SK-N-SH (cell line): ENCODE measurements at regions not wholly inside any gene's neighbourhood (a gene's known extent, or its start where the extent isn't known, plus 50 kb on each side); places are given as distances from the start of the nearest gene placed in this dataset.

Source experiments
- CTCF ChIA-PET: fragments of 300-600, 350-600 bp; formaldehyde crosslinking; extraction: SDS; loops from one replicate; lab custom pipeline; 2021; lab: Yijun Ruan, JAX
- POLR2A ChIA-PET: fragments of 350-600 bp; sonication (Branson Sonifier 250); formaldehyde crosslinking; extraction: SDS; loops from one replicate; lab custom pipeline; 2020; ENCODE audit warnings: antibody characterized with exemption, inconsistent platforms; lab: Yijun Ruan, JAX
- DNase-seq: peaks from one replicate; pipeline ENCODE4 v3.0.0; 2012
- H2AFZ ChIP-seq: fragments of 200-600 bp; sonication (generic); 2 replicates; pipeline ENCODE4 v1.8.1; 2016; ENCODE audit warnings: antibody characterized with exemption, mild to moderate bottlenecking, low read depth
- H3F3A ChIP-seq: fragments of 200-600 bp; sonication (generic); replicated peaks from 2 replicates; pipeline ENCODE3; 2016; ENCODE audit warnings: antibody characterized with exemption, mild to moderate bottlenecking; ENCODE audit not compliant: insufficient read depth
- H3K27ac ChIP-seq, 2 experiments: fragments of 200-500 bp in 1 of 2; fragments of 200-600 bp in 1 of 2; sonication (Bioruptor generic) in 1 of 2; sonication (generic), shearing (Covaris generic) in 1 of 2; 2 replicates each; pipeline versions ENCODE4 v1.5.1 to v1.6.1; 2014 to 2016; ENCODE audit warnings: low read depth in 2 of 2, inconsistent platforms in 1 of 2, low read length in 1 of 2, mild to moderate bottlenecking in 1 of 2, mixed read lengths in 1 of 2
- H3K27me3 ChIP-seq: fragments of 200-600 bp; sonication (generic), shearing (Covaris generic); 2 replicates; pipeline ENCODE4 v1.6.1; 2016; ENCODE audit warnings: mixed run types; ENCODE audit not compliant: insufficient read depth
- H3K36me3 ChIP-seq, 2 experiments: fragments of 200-500 bp in 1 of 2; fragments of 200-600 bp in 1 of 2; sonication (Bioruptor generic) in 1 of 2; sonication (generic) in 1 of 2; replicated peaks in 1 of 2; 2 replicates each; pipeline versions ENCODE3 to v1.5.1; 2014 to 2016; ENCODE audit warnings: low read length in 1 of 2, mild to moderate bottlenecking in 1 of 2; ENCODE audit not compliant: insufficient read depth in 2 of 2, control insufficient read depth in 1 of 2
- H3K4me1 ChIP-seq, 2 experiments: fragments of 200-500 bp in 1 of 2; fragments of 200-600 bp in 1 of 2; sonication (Bioruptor generic) in 1 of 2; sonication (generic), shearing (Covaris generic) in 1 of 2; 2 replicates each; pipeline versions ENCODE4 v1.5.1 to v1.6.1; 2014 to 2016; ENCODE audit warnings: low read depth in 1 of 2, low read length in 1 of 2, mixed run types in 1 of 2; ENCODE audit not compliant: insufficient read depth in 2 of 2, control insufficient read depth in 1 of 2
- H3K4me2 ChIP-seq: fragments of 200-600 bp; sonication (generic), shearing (Covaris generic); 2 replicates; pipeline ENCODE4 v1.6.1; 2017; ENCODE audit warnings: mixed run types
- H3K4me3 ChIP-seq, 2 experiments: fragments of 200-500 bp in 1 of 2; fragments of 200-600 bp in 1 of 2; sonication (Bioruptor generic) in 1 of 2; sonication (generic), shearing (Covaris generic) in 1 of 2; 2 replicates each; pipeline versions ENCODE4 v1.5.1 to v1.8.1; 2014 to 2016; ENCODE audit warnings: low read depth in 2 of 2, inconsistent platforms in 1 of 2, low read length in 1 of 2, mild to moderate bottlenecking in 1 of 2, mixed read lengths in 1 of 2, moderate library complexity in 1 of 2
- H3K79me2 ChIP-seq: fragments of 200-600 bp; sonication (generic); 2 replicates; pipeline ENCODE4 v1.8.1; 2017; ENCODE audit warnings: mild to moderate bottlenecking; ENCODE audit not compliant: insufficient read depth
- H3K9ac ChIP-seq: fragments of 200-600 bp; sonication (generic); 2 replicates; pipeline ENCODE4 v1.6.1; 2017; ENCODE audit warnings: mixed run types
- H3K9me2 ChIP-seq: fragments of 200-600 bp; sonication (generic); 2 replicates; pipeline ENCODE4 v1.6.1; 2017; ENCODE audit warnings: mixed run types
- H3K9me3 ChIP-seq: fragments of 200-600 bp; sonication (generic); 2 replicates; pipeline ENCODE4 v1.6.1; 2017; ENCODE audit warnings: mixed run types, mild to moderate bottlenecking, moderate library complexity
- H4K20me1 ChIP-seq: fragments of 200-600 bp; sonication (generic); 2 replicates; pipeline ENCODE4 v1.6.1; 2017; ENCODE audit warnings: mild to moderate bottlenecking, mixed run types; ENCODE audit not compliant: insufficient read depth
- CHD2 ChIP-seq: fragments of 150-350 bp; IDR thresholded peaks from 2 replicates; pipeline ENCODE4 v1.6.1; 2018; ENCODE audit warnings: low read length; ENCODE audit not compliant: partially characterized antibody
- CTCF ChIP-seq: fragments of 200-600 bp; sonication (generic); IDR thresholded peaks from 2 replicates; pipeline ENCODE4 v1.6.1; 2017; ENCODE audit warnings: antibody characterized with exemption, mild to moderate bottlenecking, moderate library complexity
- ELF1 ChIP-seq: IDR thresholded peaks from 2 replicates; pipeline ENCODE4 v1.4.0; 2012
- EZH2phosphoT487 ChIP-seq: fragments of 200-600 bp; sonication (generic); IDR thresholded peaks from 2 replicates; pipeline ENCODE4 v1.6.1; 2017; ENCODE audit warnings: low read depth, mixed run types, mild to moderate bottlenecking, antibody characterized with exemption, moderate library complexity, borderline replicate concordance
- FOSL2 ChIP-seq: IDR thresholded peaks from 2 replicates; pipeline ENCODE4 v1.4.0; 2012; ENCODE audit warnings: low read depth, mild to moderate bottlenecking, moderate library complexity, borderline replicate concordance
- GABPA ChIP-seq: IDR thresholded peaks from 2 replicates; pipeline ENCODE4 v1.4.0; 2012; ENCODE audit warnings: low read depth, mild to moderate bottlenecking
- GATA2 ChIP-seq: sonication (generic); formaldehyde crosslinking; IDR thresholded peaks from 2 replicates; pipeline ENCODE4 v1.5.0; 2020; ENCODE audit warnings: mild to moderate bottlenecking, missing genetic modification reagents
- IRF3 ChIP-seq: fragments of 150-350 bp; IDR thresholded peaks from 2 replicates; pipeline ENCODE4 v1.6.1; 2016; ENCODE audit warnings: mild to moderate bottlenecking, low read depth, low read length
- JUND ChIP-seq: IDR thresholded peaks from 2 replicates; pipeline ENCODE4 v1.4.0; 2012
- MAX ChIP-seq: IDR thresholded peaks from 2 replicates; pipeline ENCODE4 v1.4.0; 2012; ENCODE audit warnings: low read depth
- MXI1 ChIP-seq: IDR thresholded peaks from 2 replicates; pipeline ENCODE4 v1.6.1; 2012; ENCODE audit warnings: mild to moderate bottlenecking, low read depth, low read length, improper control_type of control experiment
- PBX3 ChIP-seq: IDR thresholded peaks from 2 replicates; pipeline ENCODE4; 2012
- RCOR1 ChIP-seq: fragments of 150-350 bp; IDR thresholded peaks from 2 replicates; pipeline ENCODE4 v1.6.1; 2017; ENCODE audit warnings: antibody characterized with exemption, low read length
- RXRA ChIP-seq: IDR thresholded peaks from 2 replicates; pipeline ENCODE4 v1.4.0; 2012; ENCODE audit warnings: low read depth, mild to moderate bottlenecking, borderline replicate concordance
- SIN3A ChIP-seq: IDR thresholded peaks from 2 replicates; pipeline ENCODE4 v1.6.1; 2012; ENCODE audit warnings: low read depth, mild to moderate bottlenecking, low read length, moderate library complexity, borderline replicate concordance
- TAF1 ChIP-seq: IDR thresholded peaks from 2 replicates; pipeline ENCODE4 v1.6.1; 2012; ENCODE audit warnings: low read depth, mild to moderate bottlenecking, low read length, moderate library complexity, borderline replicate concordance
- TCF12 ChIP-seq: IDR thresholded peaks from 2 replicates; pipeline ENCODE4 v1.4.0; 2012
- TEAD4 ChIP-seq: IDR thresholded peaks from 2 replicates; pipeline ENCODE4 v1.4.0; 2012; ENCODE audit warnings: mild to moderate bottlenecking, borderline replicate concordance; ENCODE audit not compliant: insufficient read depth
- USF2 ChIP-seq: fragments of 150-350 bp; IDR thresholded peaks from 2 replicates; pipeline ENCODE4 v1.6.1; 2017; ENCODE audit warnings: antibody characterized with exemption, low read length, low read depth, borderline replicate concordance
- WGBS: methylation state at CpG from one replicate; pipeline ENCODE4 v1.1.6; 2017; ENCODE audit warnings: low lambda C conversion rate; 5-methylcytosine and 5-hydroxymethylcytosine counted together

- no peak overlapping the region for H3K9ac ChIP-seq
- peaks cover 8% of the 10 kb centered on the region for H3F3A ChIP-seq
- H3K4me3 ChIP-seq, result no peak overlapping the region
- 86% methylated on average over 1 of the region's 1 CpG for WGBS
- no peak for DNase-seq
- no peak overlapping the region for H3K4me2 ChIP-seq
- H2AFZ ChIP-seq, result no peak overlapping the region; the same call in 1 of the 2 replicates
- no peaks in the 10 kb centered on the region for H3K36me3 ChIP-seq
- CTCF ChIA-PET, result interaction anchor here (0.9 to 1.2 kb wide), 2 partner anchors 8 to 15 kb away, joined by 3 read pairs; no protein-coding TSS in a partner anchor
- H3K27ac ChIP-seq, result no peak overlapping the region
- H3K9me3 ChIP-seq, result no peaks in the 10 kb centered on the region
- no peaks in the 10 kb centered on the region for H3K9me2 ChIP-seq
- POLR2A ChIA-PET, result no interaction called here
- H3K79me2 ChIP-seq, result no peaks in the 10 kb centered on the region
- TF ChIP-seq MXI1 (no peak), USF2 (no peak), PBX3 (no peak), CTCF (peak; percentile 17; the same call in 1 of the 2 replicates)
- TF ChIP-seq, all 33 proteins: peak for 1
- Histone ChIP-seq H4K20me1 (no peaks in the 10 kb centered on the region), H3K27me3 (no peaks in the 10 kb centered on the region), H3K4me1 (no peaks in the 10 kb centered on the region)
These were observed 497.5 kb upstream of the RGMB start for GRCh38 chr5:98275980-98276379.

GRCh38 chr5:98282521-98282920 lies 490.9 kb upstream of the RGMB start:
- POLR2A ChIA-PET, result no interaction called here
- DNase-seq, result no peak
- H3K4me2 ChIP-seq, result no peak overlapping the region
- H3F3A ChIP-seq, result no peaks in the 10 kb centered on the region
- no peaks in the 10 kb centered on the region for H3K9me3 ChIP-seq
- H3K27ac ChIP-seq, result no peak overlapping the region
- no peak overlapping the region for H3K9ac ChIP-seq
- H2AFZ ChIP-seq, result no peak overlapping the region
- no peaks in the 10 kb centered on the region for H3K79me2 ChIP-seq
- H3K36me3 ChIP-seq, result no peaks in the 10 kb centered on the region
- TF ChIP-seq RCOR1 (no peak), JUND (no peak), MAX (no peak), FOSL2 (no peak), TAF1 (no peak), PBX3 (no peak), GABPA (no peak), CTCF (no peak), IRF3 (no peak), SIN3A (no peak), ELF1 (no peak), TCF12 (no peak), EZH2phosphoT487 (no peak), RXRA (no peak), GATA2 (CRISPR knock-in tag) (no peak), CHD2 (no peak), TEAD4 (no peak)
- TF ChIP-seq, all 33 proteins: peak for 0
- H3K4me1 ChIP-seq, result peaks cover 0 to 7% of the 10 kb centered on the region in 2 experiments; a peak in 2 of 4 replicates
- H4K20me1 ChIP-seq, result no peaks in the 10 kb centered on the region
- no peaks in the 10 kb centered on the region for H3K9me2 ChIP-seq
- CTCF ChIA-PET, result no interaction called here
- H3K27me3 ChIP-seq, result no peaks in the 10 kb centered on the region
- H3K4me3 ChIP-seq, result no peak overlapping the region
- WGBS, result 85% methylated on average over 1 of the region's 1 CpG
